Lower leg skin (tissue), 3 donors: ENCODE measurements at regions not wholly inside any gene's neighbourhood (a gene's known extent, or its start where the extent isn't known, plus 50 kb on each side); places are given as distances from the start of the nearest gene placed in this dataset.

Experiments
- CTCF ChIP-seq, 3 donors: fragments of 450-650 bp; IDR thresholded peaks; one replicate each; pipeline ENCODE4 v1.5.1; 2016; ENCODE audit warnings: antibody characterized with exemption in 3 of 3, mild to moderate bottlenecking in 3 of 3, moderate library complexity in 2 of 3
- POLR2A ChIP-seq, 2 donors: fragments of 450-650 bp; IDR thresholded peaks; one replicate each; pipeline ENCODE4 v1.6.1; 2016 to 2017; ENCODE audit warnings: antibody characterized with exemption in 2 of 2, mild to moderate bottlenecking in 1 of 2, moderate library complexity in 1 of 2

- TF ChIP-seq CTCF (IDR thresholded peaks at IDR 0.05) (no peak), POLR2A (IDR thresholded peaks at IDR 0.05) (no peak)
Observed at GRCh38 chr1:199859491-199859933, 168.0 kb upstream of the NR5A2 start.
